HCT116 (cell line): ENCODE measurements at regions not wholly inside any gene's neighbourhood (a gene's known extent, or its start where the extent isn't known, plus 50 kb on each side); places are given as distances from the start of the nearest gene placed in this dataset.

Source experiments
- ATAC-seq: fragments of 200-7000 bp; cut with Tn5 transposase; 2 replicates; pipeline ENCODE4 v1.9.1; 2020; ENCODE audit warnings: mild to moderate bottlenecking, moderate library complexity
- BruUV-seq: library from RNA; stranded (reverse); fragments of 400-500 nt; replicated peaks from 2 replicates; lab custom pipeline; 2021; lab: Mats Ljungman, UMichigan
- CTCF ChIA-PET: fragments of 300-600 bp; sonication (Branson Sonifier 250); formaldehyde crosslinking; loops from one replicate; lab custom pipeline; 2021; ENCODE audit warnings: antibody characterized with exemption; lab: Charles Lee
- POLR2A ChIA-PET: fragments of 300-600, 350-600 bp; sonication (Branson Sonifier 250); formaldehyde crosslinking; loops from one replicate; lab custom pipeline; 2021; ENCODE audit warnings: antibody characterized with exemption; lab: Charles Lee
- RAD21 ChIA-PET, 2 experiments: fragments of 300-600 bp; sonication (Branson Sonifier 250); formaldehyde crosslinking; loops; one replicate each; lab custom pipeline; 2023; ENCODE audit warnings: low total read pairs in 2 of 2; ENCODE audit not compliant: uncharacterized antibody in 2 of 2, unreplicated experiment in 2 of 2, low non-redundant PET in 1 of 2; lab: Charles Lee
- DNase-seq: peaks from one replicate; pipeline ENCODE4 v3.0.0-alpha.2; 2010; ENCODE audit warnings: low read depth, low spot score
- H2AFZ ChIP-seq: fragments of 200-600 bp; shearing (Covaris generic), sonication (generic); 2 replicates; pipeline ENCODE4 v1.6.1; 2017; ENCODE audit warnings: low read depth, mixed run types, mixed read lengths, antibody characterized with exemption, low read length; ENCODE audit not compliant: poor library complexity, severe bottlenecking
- H3K27ac ChIP-seq: 2 replicates; pipeline ENCODE4 v1.5.1; 2012; ENCODE audit warnings: low read depth, low read length
- H3K27me3 ChIP-seq: fragments of 200-600 bp; sonication (generic); 2 replicates; pipeline ENCODE4 v1.6.1; 2016; ENCODE audit warnings: mixed run types, low read length, mixed read lengths; ENCODE audit not compliant: insufficient read depth
- H3K36me3 ChIP-seq, 2 experiments: fragments of 200-500 bp in 1 of 2; fragments of 200-600 bp in 1 of 2; sonication (Bioruptor generic) in 1 of 2; sonication (generic) in 1 of 2; 2 replicates each; pipeline versions ENCODE4 v1.5.1 to v1.6.1; 2014 to 2016; ENCODE audit warnings: low read length in 2 of 2, inconsistent platforms in 1 of 2, mixed read lengths in 1 of 2, mixed run types in 1 of 2; ENCODE audit not compliant: insufficient read depth in 2 of 2, control insufficient read depth in 1 of 2
- H3K4me1 ChIP-seq, 2 experiments: fragments of 200-600 bp in 1 of 2; sonication (generic) in 1 of 2; 2 replicates each; pipeline versions ENCODE4 v1.5.1 to v1.6.1; 2012 to 2017; ENCODE audit warnings: low read length in 2 of 2, inconsistent platforms in 1 of 2, mild to moderate bottlenecking in 1 of 2, mixed read lengths in 1 of 2, mixed run types in 1 of 2, moderate library complexity in 1 of 2; ENCODE audit not compliant: insufficient read depth in 2 of 2, control insufficient read depth in 1 of 2
- H3K4me2 ChIP-seq: fragments of 200-600 bp; sonication (generic); 2 replicates; pipeline ENCODE4 v1.6.1; 2017; ENCODE audit warnings: mixed run types, low read length, mixed read lengths
- H3K4me3 ChIP-seq, 2 experiments: fragments of 200-600 bp in 1 of 2; sonication (generic) in 1 of 2; replicated peaks in 1 of 2; 2 replicates each; pipeline ENCODE4 v1.5.1; 2011 to 2016; ENCODE audit warnings: low read length in 2 of 2, control low read depth in 1 of 2, low read depth in 1 of 2, mild to moderate bottlenecking in 1 of 2, mixed read lengths in 1 of 2, mixed run types in 1 of 2
- H3K79me2 ChIP-seq: fragments of 200-600 bp; sonication (generic); 2 replicates; pipeline ENCODE4 v1.6.1; 2017; ENCODE audit warnings: mild to moderate bottlenecking, mixed run types, low read length, moderate library complexity, mixed read lengths; ENCODE audit not compliant: insufficient read depth
- H3K9ac ChIP-seq: fragments of 200-600 bp; sonication (generic); 2 replicates; pipeline ENCODE4 v1.6.1; 2016; ENCODE audit warnings: low read length, mixed read lengths
- H3K9me2 ChIP-seq: fragments of 200-600 bp; sonication (generic), shearing (Covaris generic); 2 replicates; pipeline ENCODE4 v1.6.1; 2017; ENCODE audit warnings: mixed run types, mild to moderate bottlenecking, moderate library complexity; ENCODE audit not compliant: insufficient read depth
- H3K9me3 ChIP-seq, 2 experiments: fragments of 200-500 bp in 1 of 2; fragments of 200-600 bp in 1 of 2; sonication (Bioruptor generic) in 1 of 2; sonication (generic) in 1 of 2; 2 replicates each; pipeline ENCODE4 v1.6.1; 2014 to 2017; ENCODE audit warnings: low read length in 2 of 2, mixed read lengths in 2 of 2, inconsistent platforms in 1 of 2, low read depth in 1 of 2, mild to moderate bottlenecking in 1 of 2, mixed run types in 1 of 2, moderate library complexity in 1 of 2; ENCODE audit not compliant: control insufficient read depth in 1 of 2, insufficient read depth in 1 of 2
- H4K20me1 ChIP-seq: fragments of 200-600 bp; sonication (generic), shearing (Covaris generic); 2 replicates; pipeline ENCODE4 v1.6.1; 2017; ENCODE audit warnings: mixed run types, mild to moderate bottlenecking, moderate library complexity; ENCODE audit not compliant: insufficient read depth
- EGR1 ChIP-seq: IDR thresholded peaks from 2 replicates; pipeline ENCODE4 v1.6.1; 2012; ENCODE audit warnings: low read depth
- JUND ChIP-seq: IDR thresholded peaks from 2 replicates; pipeline ENCODE4 v1.6.1; 2012
- REST ChIP-seq: IDR thresholded peaks from 2 replicates; pipeline ENCODE4 v1.6.1; 2012; ENCODE audit warnings: low read depth
- SRF ChIP-seq: IDR thresholded peaks from 2 replicates; pipeline ENCODE4 v1.6.1; 2012; ENCODE audit warnings: low read depth
- TCF7L2 ChIP-seq: IDR thresholded peaks from 2 replicates; pipeline ENCODE4 v1.7.0; 2011; ENCODE audit warnings: borderline replicate concordance, inconsistent platforms; ENCODE audit not compliant: insufficient read depth, insufficient read length; ENCODE audit errors: extremely low read depth
- YY1 ChIP-seq: IDR thresholded peaks from 2 replicates; pipeline ENCODE4 v1.6.1; 2011; ENCODE audit warnings: low read length, low read depth, moderate library complexity, mild to moderate bottlenecking; ENCODE audit not compliant: insufficient replicate concordance; ENCODE audit errors: extremely low read depth
- ZFX ChIP-seq: fragments of 450-650 bp; IDR thresholded peaks from 2 replicates; pipeline ENCODE4 v1.6.1; 2017
- intact Hi-C: fragments of 100-400 bp; cut with micrococcal nuclease; formaldehyde crosslinking; loops from 2 replicates; pipeline ENCODE4 v1.10.0; 2022
- TF ChIP-seq, protein P1 (sequence below): IDR thresholded peaks from 2 replicates; pipeline ENCODE4 v1.6.1; 2011; ENCODE audit warnings: mild to moderate bottlenecking, low read length, moderate library complexity; ENCODE audit not compliant: insufficient replicate concordance; ENCODE audit errors: extremely low read depth

DNA sequence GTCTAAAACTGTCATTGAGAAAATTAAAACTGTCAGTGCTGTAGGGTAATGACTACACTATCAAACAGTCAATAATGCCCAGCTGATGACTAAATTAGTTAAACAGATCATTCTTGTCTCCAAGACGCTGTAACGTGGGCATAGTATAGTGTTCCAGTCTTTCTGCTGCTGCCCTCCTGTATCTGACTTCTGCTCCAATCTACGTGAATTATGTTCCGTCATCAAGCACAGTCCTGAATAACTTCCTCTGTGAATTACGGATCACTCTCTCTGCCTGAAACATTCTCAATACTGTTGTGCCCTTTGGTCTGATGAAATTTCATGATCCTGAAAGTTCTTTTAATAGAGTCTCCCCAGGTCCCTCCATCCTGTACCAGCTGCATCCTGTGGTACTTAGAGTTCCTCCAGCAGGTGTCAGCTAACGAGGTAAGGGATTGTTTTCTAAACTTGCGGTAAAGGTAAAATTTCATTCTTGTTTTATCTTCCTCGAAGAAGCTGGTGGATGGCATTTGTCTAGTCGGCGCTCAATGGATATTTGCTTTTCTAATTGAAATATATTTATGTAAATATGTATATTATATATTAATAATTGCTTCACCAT, 393.5 kb upstream of the ADARB2 start:
- H3K4me3 ChIP-seq: no peak overlapping the region
- ChIA-PET RAD21 (no interaction called here), POLR2A (no interaction called here), CTCF (no interaction called here)
- no peaks in the 10 kb centered on the region for H3K36me3 ChIP-seq
- BruUV-seq: no TSS peak
- TF ChIP-seq ZFX (no peak), JUND (no peak), SRF (no peak), REST (no peak), EGR1 (no peak), YY1 (no peak), TCF7L2 (no peak)
- TF ChIP-seq, protein P1, sequence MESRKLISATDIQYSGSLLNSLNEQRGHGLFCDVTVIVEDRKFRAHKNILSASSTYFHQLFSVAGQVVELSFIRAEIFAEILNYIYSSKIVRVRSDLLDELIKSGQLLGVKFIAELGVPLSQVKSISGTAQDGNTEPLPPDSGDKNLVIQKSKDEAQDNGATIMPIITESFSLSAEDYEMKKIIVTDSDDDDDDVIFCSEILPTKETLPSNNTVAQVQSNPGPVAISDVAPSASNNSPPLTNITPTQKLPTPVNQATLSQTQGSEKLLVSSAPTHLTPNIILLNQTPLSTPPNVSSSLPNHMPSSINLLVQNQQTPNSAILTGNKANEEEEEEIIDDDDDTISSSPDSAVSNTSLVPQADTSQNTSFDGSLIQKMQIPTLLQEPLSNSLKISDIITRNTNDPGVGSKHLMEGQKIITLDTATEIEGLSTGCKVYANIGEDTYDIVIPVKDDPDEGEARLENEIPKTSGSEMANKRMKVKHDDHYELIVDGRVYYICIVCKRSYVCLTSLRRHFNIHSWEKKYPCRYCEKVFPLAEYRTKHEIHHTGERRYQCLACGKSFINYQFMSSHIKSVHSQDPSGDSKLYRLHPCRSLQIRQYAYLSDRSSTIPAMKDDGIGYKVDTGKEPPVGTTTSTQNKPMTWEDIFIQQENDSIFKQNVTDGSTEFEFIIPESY: no peak
- no peaks in the 10 kb centered on the region for H3K9me2 ChIP-seq
- intact Hi-C loops: no loop called here
- no peak overlapping the region for H3K4me2 ChIP-seq
- no peak overlapping the region for H3K9ac ChIP-seq
- H4K20me1 ChIP-seq: no peaks in the 10 kb centered on the region
- no peaks in the 10 kb centered on the region for H3K4me1 ChIP-seq
- H3K27ac ChIP-seq: no peak overlapping the region
- H3K79me2 ChIP-seq: no peaks in the 10 kb centered on the region
- H2AFZ ChIP-seq: no peak overlapping the region
- H3K27me3 ChIP-seq: no peaks in the 10 kb centered on the region
- DNase-seq (no peak), ATAC-seq (no peak)
- peaks cover 4 to 25% of the 10 kb centered on the region in 2 experiments; a peak in 2 of 4 replicates for H3K9me3 ChIP-seq
